G401.6 (cell line): ENCODE measurements at regions not wholly inside any gene's neighbourhood (a gene's known extent, or its start where the extent isn't known, plus 50 kb on each side); places are given as distances from the start of the nearest gene placed in this dataset.

ENCODE experiments used
- FAIRE-seq: peaks from 2 replicates; lab custom pipeline; 2012; peaks lifted over from hg19 to GRCh38; lab: Jason Lieb, UNC

DNA sequence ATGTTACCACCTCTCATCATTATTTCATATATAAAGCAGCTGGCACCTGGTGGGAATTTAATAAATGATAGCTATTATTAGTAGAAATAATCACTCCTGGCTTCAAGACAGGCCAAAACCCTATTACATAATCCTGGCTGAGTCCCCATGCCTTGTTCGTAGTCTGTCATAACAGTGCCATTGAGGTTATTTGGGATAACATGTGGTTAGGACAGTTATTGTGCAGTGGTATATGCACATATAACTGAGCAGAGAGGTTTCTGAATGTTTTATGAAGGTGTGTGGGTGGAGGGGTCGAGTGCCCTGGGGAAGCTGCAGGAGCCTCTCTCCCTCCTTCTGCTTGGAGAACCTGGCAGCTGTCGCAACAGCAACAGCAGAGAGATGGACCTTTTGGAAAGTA is 162.4 kb upstream of the NABP1 start:
- no peak for FAIRE-seq

DNA sequence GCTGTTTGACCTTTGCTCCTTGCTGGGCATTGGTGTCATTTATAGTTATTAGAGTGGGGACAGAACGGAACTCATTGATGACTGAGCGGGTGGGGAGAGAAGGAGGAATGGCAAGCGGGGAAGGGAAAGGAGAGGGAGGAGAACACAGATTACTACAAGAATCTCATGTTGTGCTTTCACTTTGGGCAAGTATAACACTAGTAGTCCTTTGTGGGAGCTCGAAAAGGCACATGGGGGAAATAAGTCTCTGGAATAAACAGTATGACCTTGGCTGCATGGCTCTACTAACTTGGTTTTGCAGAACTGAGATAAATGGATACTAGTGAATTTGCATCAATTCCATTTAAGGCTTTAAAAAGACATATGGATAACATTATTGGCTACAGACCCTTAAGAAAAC is 161.7 kb upstream of the NABP1 start:
- FAIRE-seq = no peak

- FAIRE-seq = peak; percentile 89
Measured at GRCh38 chr2:191521608-191522208, 156.2 kb upstream of the NABP1 start.

GRCh38 chr2:191522478-191523120 is 155.3 kb upstream of the NABP1 start:
- FAIRE-seq = no peak

DNA sequence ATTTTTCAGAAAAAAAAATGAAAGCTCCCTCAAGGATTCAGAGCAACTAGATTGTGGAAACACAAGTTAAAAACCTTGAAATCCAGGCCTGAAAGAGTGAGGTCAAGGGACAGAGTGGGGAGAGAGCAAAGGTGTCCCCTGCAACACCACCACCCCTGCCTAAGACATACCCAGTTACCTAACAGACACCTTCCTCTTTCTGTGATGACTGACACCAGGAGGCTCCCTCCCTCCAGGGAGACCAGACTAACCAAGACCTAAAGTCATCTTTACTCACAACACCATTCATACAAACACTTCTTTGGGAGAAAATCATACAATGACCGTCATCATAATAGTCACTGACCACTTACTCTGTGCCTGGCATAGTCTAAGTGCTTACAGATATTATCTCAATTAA is 151.8 kb upstream of the NABP1 start:
- FAIRE-seq = no peak

DNA sequence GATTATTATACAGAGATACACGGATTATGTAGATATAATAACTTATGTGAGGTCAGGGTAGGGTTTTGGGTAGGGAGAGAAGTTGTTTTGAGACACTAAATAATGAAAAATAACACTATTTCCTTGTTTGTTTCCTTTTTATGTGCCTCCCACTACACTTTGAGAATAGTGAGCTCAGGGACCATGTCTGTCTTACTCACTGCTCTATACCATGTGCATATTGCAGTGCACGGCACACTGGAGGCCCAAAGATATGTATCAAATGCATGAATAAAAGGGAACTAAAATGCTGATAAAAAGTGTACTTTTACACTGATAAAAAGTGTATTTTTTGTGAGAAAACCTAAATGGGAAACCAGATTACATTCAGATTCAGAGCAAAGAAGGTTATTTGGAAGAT is 151.4 kb upstream of the NABP1 start:
- no peak for FAIRE-seq

- FAIRE-seq = no peak
Measured at GRCh38 chr2:191526953-191527556, 150.9 kb upstream of the NABP1 start.

DNA sequence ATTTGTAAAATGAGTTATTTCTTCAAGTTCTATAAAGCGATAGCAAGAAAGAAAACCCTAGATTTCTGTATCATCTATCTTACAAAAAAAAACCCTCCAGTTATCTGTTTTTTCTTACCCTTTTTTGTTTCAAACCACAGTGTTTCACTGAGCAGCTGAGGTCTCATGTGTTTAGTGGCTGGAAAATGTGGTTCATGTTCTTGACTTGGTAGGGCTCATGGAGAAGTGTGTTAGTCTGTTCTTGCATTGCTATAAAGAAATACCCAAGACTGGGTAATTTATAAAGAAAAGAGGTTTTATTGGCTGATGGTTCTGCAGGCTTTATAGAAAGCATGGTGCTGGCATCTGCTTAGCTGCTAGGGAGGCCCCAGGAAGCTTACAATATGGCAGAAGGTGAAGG is 147.3 kb upstream of the NABP1 start:
- FAIRE-seq = no peak

GRCh38 chr2:191533693-191534180 is 144.2 kb upstream of the NABP1 start:
- no peak for FAIRE-seq

GRCh38 chr2:191537921-191538320 is 140.0 kb upstream of the NABP1 start:
- no peak for FAIRE-seq

GRCh38 chr2:191538334-191538903 is 139.5 kb upstream of the NABP1 start:
- FAIRE-seq = no peak

GRCh38 chr2:191539068-191539467 is 138.9 kb upstream of the NABP1 start:
- FAIRE-seq = peak; percentile 86

- no peak for FAIRE-seq
Measured at GRCh38 chr2:191540681-191541080, 137.3 kb upstream of the NABP1 start.

DNA sequence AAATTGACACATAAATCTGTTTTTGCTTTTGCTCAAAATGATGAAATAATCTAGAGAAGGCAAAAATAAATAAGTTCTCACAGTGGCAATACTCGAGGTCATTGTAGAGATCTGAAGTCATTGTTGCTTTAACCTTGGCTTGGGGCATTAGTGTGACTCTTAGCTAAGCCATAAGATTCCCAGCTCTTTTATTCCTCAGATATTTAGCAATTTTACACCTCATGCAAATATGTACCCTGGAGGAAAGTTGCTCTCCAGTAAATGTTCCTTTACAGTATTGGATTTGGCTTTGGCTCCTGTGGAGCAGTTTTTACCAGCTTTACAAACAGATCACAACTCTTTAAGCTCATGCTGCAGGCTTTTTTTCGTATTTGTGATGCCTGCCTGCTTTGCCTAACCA is 134.2 kb upstream of the NABP1 start:
- FAIRE-seq = no peak

DNA sequence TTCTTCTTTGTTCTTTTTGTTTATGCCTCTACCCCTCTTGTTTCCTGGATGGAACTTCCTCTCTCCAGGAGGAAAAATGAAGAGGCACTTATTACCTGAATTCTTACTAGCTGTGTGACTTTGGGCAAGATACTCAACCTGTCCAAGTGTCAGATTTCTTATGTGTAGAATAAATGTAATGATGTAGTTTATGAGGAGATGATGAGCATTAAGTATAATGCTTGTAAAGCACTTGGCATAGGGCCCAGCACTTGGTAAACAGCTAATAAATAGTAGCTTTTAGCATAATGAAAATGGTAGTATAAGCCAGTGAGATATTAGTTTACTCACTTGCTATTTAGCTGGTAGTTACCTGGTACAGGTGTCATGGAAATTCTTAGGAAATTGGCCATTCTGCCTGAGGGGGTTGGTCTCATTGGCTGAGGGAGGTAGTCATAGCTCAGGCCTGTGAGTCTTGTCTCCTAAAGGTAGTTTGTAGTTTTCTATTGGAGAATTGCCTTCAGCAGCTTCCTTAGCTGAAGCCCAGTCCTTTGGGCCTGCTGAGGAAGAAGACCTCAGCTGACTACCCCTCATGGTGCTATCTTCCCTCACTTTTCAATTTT is 133.4 kb upstream of the NABP1 start:
- no peak for FAIRE-seq

- FAIRE-seq = no peak
Measured at GRCh38 chr2:191545361-191545760, 132.6 kb upstream of the NABP1 start.

DNA sequence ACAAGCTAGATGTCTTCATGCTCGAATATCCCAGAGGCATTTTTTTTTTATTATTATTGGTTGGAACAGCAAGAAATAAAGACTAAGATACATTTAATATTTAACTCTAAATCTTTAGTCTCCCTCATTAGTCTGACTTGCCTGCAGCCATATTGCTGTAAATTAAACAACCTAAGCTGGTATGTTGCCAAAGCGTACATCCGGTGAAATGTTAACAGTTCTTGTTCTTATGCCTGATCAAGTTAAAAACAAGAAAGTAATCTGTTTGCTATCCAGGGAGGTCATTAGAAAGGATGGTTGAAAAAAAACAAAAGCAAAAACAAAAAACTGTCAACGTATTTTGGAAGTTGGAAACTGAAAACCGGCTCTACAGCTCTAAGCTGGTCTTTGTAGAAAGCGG is 125.9 kb upstream of the NABP1 start:
- FAIRE-seq = no peak

GRCh38 chr2:191554240-191554639 is 123.7 kb upstream of the NABP1 start:
- FAIRE-seq = no peak

DNA sequence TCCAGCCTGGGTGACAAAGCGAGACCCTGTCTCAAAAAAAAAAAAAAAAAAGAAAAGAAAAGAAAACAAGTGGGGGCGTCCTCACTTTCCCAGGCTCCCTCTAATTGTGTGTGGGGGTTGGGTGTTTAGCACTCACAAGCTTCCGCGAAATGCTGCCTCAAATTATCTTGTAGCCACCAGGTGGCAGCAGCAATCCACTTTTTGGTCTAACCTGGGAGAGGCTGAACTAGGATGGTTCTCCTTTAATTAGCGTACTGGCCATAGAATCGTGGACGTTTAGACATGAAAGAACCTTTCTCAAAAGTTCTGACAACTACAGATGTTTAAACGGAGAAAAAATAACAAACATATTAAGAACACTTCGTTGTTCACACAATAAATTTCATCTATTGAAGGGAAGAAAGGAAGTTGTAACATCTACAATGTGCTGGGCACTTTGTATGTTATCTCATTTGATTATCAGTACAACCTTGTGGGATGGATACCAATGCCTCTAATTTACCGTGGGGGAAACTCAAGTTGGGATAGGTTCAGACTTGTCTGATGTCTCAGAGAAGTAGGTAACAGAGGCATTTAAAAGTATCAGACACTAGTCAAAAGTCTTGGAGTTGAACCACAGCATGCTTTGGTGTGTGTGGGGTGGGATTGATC is 122.7 kb upstream of the NABP1 start:
- peak; percentile 94 for FAIRE-seq

DNA sequence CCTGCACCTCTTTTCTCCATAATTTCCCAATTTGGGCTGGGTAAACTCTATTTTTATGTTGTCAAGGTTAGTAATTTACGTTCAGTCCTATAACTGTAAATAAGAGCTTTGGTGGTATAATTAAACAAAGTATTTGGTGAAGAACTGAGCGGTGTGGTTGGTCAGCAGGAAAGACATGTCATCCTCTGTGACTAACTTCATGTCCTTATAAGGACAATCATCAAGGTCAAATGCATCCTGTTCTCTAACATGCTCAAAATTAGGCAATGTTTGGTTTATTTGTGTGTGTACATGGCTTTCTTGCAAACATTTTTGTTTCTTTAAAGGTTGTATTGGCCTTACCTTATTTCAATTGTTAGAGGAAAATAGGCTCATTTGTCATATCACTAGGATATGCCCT is 121.5 kb upstream of the NABP1 start:
- FAIRE-seq = no peak

DNA sequence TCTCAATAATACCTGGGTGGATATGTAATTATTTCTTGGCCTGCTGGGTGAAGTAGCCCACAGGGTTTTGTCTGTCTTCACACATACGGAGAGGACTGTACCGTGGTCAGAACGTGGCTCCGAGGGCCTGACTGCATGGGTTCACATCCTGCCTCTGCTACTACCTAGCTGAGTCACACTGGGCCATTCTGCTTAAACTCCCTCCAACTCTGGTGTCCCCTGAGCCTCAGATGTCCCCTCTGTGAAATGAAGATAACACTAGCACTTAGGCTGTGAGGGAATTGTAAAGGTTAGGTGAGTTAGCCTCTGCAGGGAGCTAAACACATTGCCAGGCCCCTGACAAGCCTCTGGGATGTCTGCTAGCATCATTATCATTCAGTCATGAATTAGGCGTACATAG is 120.1 kb upstream of the NABP1 start:
- FAIRE-seq = no peak

DNA sequence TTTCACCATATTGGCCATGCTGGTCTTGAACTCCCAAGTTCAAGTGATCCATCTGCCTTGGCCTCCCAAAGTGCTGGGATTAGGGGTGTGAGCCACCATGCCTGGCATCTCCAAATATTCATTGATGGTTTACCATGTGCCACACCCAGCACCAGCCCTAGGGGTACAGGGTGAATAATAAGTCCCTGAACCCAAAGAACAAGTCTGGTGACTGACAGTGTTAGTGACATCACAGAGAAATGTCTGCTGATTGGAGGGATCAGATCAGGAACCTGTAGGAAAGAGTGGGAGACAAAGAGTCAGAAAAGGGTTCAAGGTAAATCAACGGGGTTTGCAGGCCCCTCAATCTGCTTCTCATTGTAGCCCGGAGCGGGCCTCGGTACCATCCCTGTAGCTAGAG is 118.4 kb upstream of the NABP1 start:
- FAIRE-seq = no peak
